MCF 10A (cell line): ENCODE measurements at regions not wholly inside any gene's neighbourhood (a gene's known extent, or its start where the extent isn't known, plus 50 kb on each side); places are given as distances from the start of the nearest gene placed in this dataset.

Experiments
- BruUV-seq: library from RNA; stranded (reverse); fragments of 400-500 nt; replicated peaks from 2 replicates; lab custom pipeline; 2021; lab: Mats Ljungman, UMichigan
- CTCF ChIA-PET: fragments of 300-600 bp; sonication (Branson Sonifier 250); formaldehyde crosslinking; extraction: SDS; loops from one replicate; lab custom pipeline; 2021; ENCODE audit warnings: antibody characterized with exemption, inconsistent platforms; lab: Yijun Ruan, JAX
- POLR2A ChIA-PET: fragments of 300-600, 350-650 bp; sonication (Branson Sonifier 250); formaldehyde crosslinking; extraction: SDS; loops from one replicate; lab custom pipeline; 2020; ENCODE audit warnings: antibody characterized with exemption, inconsistent platforms; lab: Yijun Ruan, JAX
- DNase-seq: peaks from one replicate; pipeline ENCODE4 v3.0.0-alpha.2; 2018; ENCODE audit not compliant: unreplicated experiment
- H3K27ac Mint-ChIP-seq: one replicate; pipeline ENCODE4 v1.8.0; 2022; ENCODE audit warnings: mild to moderate bottlenecking, low read depth, mixed read lengths; ENCODE audit not compliant: unreplicated experiment
- H3K27me3 Mint-ChIP-seq: one replicate; pipeline ENCODE4 v1.8.0; 2022; ENCODE audit warnings: mixed read lengths; ENCODE audit not compliant: insufficient read depth, unreplicated experiment
- H3K36me3 Mint-ChIP-seq: one replicate; pipeline ENCODE4 v1.8.0; 2022; ENCODE audit warnings: mild to moderate bottlenecking, moderate library complexity, mixed read lengths; ENCODE audit not compliant: insufficient read depth, unreplicated experiment
- H3K4me1 Mint-ChIP-seq: one replicate; pipeline ENCODE4 v1.8.0; 2022; ENCODE audit warnings: mixed read lengths; ENCODE audit not compliant: insufficient read depth, unreplicated experiment
- H3K4me3 Mint-ChIP-seq: one replicate; pipeline ENCODE4 v1.8.0; 2022; ENCODE audit warnings: mild to moderate bottlenecking, moderate library complexity, mixed read lengths; ENCODE audit not compliant: unreplicated experiment
- H3K9me3 Mint-ChIP-seq: one replicate; pipeline ENCODE4 v1.8.0; 2022; ENCODE audit warnings: mixed read lengths; ENCODE audit not compliant: unreplicated experiment
- intact Hi-C: fragments of 100-400 bp; cut with micrococcal nuclease; formaldehyde crosslinking; loops from 2 replicates; pipeline ENCODE4 v1.14.1; 2022
- TF ChIP-seq, protein P1 (sequence below): fragments of 200-600 bp; IDR thresholded peaks from one replicate; pipeline ENCODE4 v1.8.0; 2022; ENCODE audit warnings: antibody characterized with exemption, mild to moderate bottlenecking; ENCODE audit not compliant: unreplicated experiment

GRCh38 chr6:66896415-66896814 is 1189.4 kb upstream of the EYS start:
- TF ChIP-seq, protein P1, sequence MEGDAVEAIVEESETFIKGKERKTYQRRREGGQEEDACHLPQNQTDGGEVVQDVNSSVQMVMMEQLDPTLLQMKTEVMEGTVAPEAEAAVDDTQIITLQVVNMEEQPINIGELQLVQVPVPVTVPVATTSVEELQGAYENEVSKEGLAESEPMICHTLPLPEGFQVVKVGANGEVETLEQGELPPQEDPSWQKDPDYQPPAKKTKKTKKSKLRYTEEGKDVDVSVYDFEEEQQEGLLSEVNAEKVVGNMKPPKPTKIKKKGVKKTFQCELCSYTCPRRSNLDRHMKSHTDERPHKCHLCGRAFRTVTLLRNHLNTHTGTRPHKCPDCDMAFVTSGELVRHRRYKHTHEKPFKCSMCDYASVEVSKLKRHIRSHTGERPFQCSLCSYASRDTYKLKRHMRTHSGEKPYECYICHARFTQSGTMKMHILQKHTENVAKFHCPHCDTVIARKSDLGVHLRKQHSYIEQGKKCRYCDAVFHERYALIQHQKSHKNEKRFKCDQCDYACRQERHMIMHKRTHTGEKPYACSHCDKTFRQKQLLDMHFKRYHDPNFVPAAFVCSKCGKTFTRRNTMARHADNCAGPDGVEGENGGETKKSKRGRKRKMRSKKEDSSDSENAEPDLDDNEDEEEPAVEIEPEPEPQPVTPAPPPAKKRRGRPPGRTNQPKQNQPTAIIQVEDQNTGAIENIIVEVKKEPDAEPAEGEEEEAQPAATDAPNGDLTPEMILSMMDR = no peak
- peaks cover 11% of the 10 kb centered on the region for H3K4me1 Mint-ChIP-seq
- BruUV-seq = no TSS peak
- H3K4me3 Mint-ChIP-seq = no peak overlapping the region
- H3K27me3 Mint-ChIP-seq = no peaks in the 10 kb centered on the region
- peak overlapping the region; percentile 16 for H3K27ac Mint-ChIP-seq
- intact Hi-C loops = no loop called here
- peak; percentile 85 for DNase-seq
- H3K36me3 Mint-ChIP-seq = no peaks in the 10 kb centered on the region
- CTCF ChIA-PET = no interaction called here
- POLR2A ChIA-PET = no interaction called here
- H3K9me3 Mint-ChIP-seq = peaks cover 7% of the 10 kb centered on the region

GRCh38 chr6:66883453-66883852 is 1176.4 kb upstream of the EYS start:
- intact Hi-C loops = no loop called here
- Mint-ChIP-seq H3K9me3 (no peaks in the 10 kb centered on the region), H3K27ac (no peak overlapping the region), H3K36me3 (no peaks in the 10 kb centered on the region), H3K27me3 (no peaks in the 10 kb centered on the region), H3K4me3 (no peak overlapping the region), H3K4me1 (no peaks in the 10 kb centered on the region)
- ChIA-PET CTCF (no interaction called here), POLR2A (no interaction called here)
- no TSS peak for BruUV-seq
- no peak for DNase-seq
- TF ChIP-seq, protein P1 = no peak

- intact Hi-C loops = no loop called here
- H3K4me3 Mint-ChIP-seq = no peak overlapping the region
- no TSS peak for BruUV-seq
- no peaks in the 10 kb centered on the region for H3K4me1 Mint-ChIP-seq
- no peaks in the 10 kb centered on the region for H3K9me3 Mint-ChIP-seq
- no peaks in the 10 kb centered on the region for H3K27me3 Mint-ChIP-seq
- TF ChIP-seq, protein P1 = no peak
- no peaks in the 10 kb centered on the region for H3K36me3 Mint-ChIP-seq
- ChIA-PET CTCF (no interaction called here), POLR2A (no interaction called here)
- no peak for DNase-seq
- no peak overlapping the region for H3K27ac Mint-ChIP-seq
Measured at GRCh38 chr6:66866801-66867200, 1159.8 kb upstream of the EYS start.

DNA sequence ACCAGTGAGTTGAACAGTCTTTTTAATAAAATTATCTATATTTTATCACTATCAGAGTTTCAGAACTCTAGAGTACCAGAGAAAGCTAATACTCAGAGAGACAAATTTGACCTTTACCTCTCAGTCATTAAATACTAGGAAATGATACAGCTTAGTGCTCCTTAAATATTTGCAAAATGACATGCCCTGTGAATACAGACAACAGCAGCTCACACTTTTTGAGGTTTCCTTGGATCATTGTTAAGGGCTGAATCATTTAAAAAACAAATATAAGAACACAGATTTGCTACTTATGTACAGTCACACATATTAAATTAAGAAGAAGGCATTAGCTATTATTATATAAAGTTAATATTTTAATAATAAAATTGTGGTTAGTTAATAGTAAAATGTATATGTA is 1158.7 kb upstream of the EYS start:
- H3K27me3 Mint-ChIP-seq = no peaks in the 10 kb centered on the region
- no peaks in the 10 kb centered on the region for H3K9me3 Mint-ChIP-seq
- POLR2A ChIA-PET = no interaction called here
- CTCF ChIA-PET = no interaction called here
- no peaks in the 10 kb centered on the region for H3K4me1 Mint-ChIP-seq
- H3K4me3 Mint-ChIP-seq = no peak overlapping the region
- BruUV-seq = no TSS peak
- no peaks in the 10 kb centered on the region for H3K36me3 Mint-ChIP-seq
- intact Hi-C loops = no loop called here
- DNase-seq = no peak
- no peak overlapping the region for H3K27ac Mint-ChIP-seq
- TF ChIP-seq, protein P1 = no peak
